MM.1S (cell line): ENCODE measurements at regions not wholly inside any gene's neighbourhood (a gene's known extent, or its start where the extent isn't known, plus 50 kb on each side); places are given as distances from the start of the nearest gene placed in this dataset.

Experiments
- DNase-seq: peaks from one replicate; pipeline ENCODE4 v3.0.0-alpha.2; 2015
- H2AFZ ChIP-seq: fragments of 300-600 bp; sonication (generic); 2 replicates; pipeline ENCODE4 v1.6.0; 2016; ENCODE audit warnings: antibody characterized with exemption, low read length
- H3F3A ChIP-seq: fragments of 300-600 bp; sonication (generic); 2 replicates; pipeline ENCODE4 v1.6.1; 2016; ENCODE audit warnings: mild to moderate bottlenecking, antibody characterized with exemption, low read length, moderate library complexity, mixed read lengths; ENCODE audit not compliant: insufficient read depth
- H3K27ac ChIP-seq: fragments of 300-600 bp; sonication (generic); 2 replicates; pipeline ENCODE4 v1.5.1; 2016; ENCODE audit warnings: mild to moderate bottlenecking, low read length
- H3K27me3 ChIP-seq: fragments of 300-600 bp; sonication (generic); replicated peaks from 2 replicates; pipeline ENCODE4 v1.6.0; 2016; ENCODE audit warnings: low read length; ENCODE audit not compliant: insufficient read depth
- H3K36me3 ChIP-seq: fragments of 300-600 bp; sonication (generic); replicated peaks from 2 replicates; pipeline ENCODE4 v1.6.1; 2016; ENCODE audit warnings: mild to moderate bottlenecking, low read length, mixed read lengths; ENCODE audit not compliant: insufficient read depth
- H3K4me1 ChIP-seq: fragments of 300-600 bp; sonication (generic); 2 replicates; pipeline ENCODE4 v1.6.1; 2016; ENCODE audit warnings: low read length, mixed read lengths
- H3K4me2 ChIP-seq: fragments of 300-600 bp; sonication (generic); 2 replicates; pipeline ENCODE4 v1.6.0; 2016; ENCODE audit warnings: low read depth, low read length
- H3K4me3 ChIP-seq: fragments of 300-600 bp; sonication (generic); 2 replicates; pipeline ENCODE4 v1.5.1; 2016; ENCODE audit warnings: low read length, mixed read lengths
- H3K79me2 ChIP-seq: fragments of 300-600 bp; sonication (generic); 2 replicates; pipeline ENCODE4 v1.6.1; 2016; ENCODE audit warnings: mixed run types, low read length, mixed read lengths
- H3K9ac ChIP-seq: fragments of 300-600 bp; sonication (generic); 2 replicates; pipeline ENCODE4 v1.6.1; 2016; ENCODE audit warnings: low read length, mixed read lengths
- H3K9me2 ChIP-seq: fragments of 300-600 bp; sonication (generic); replicated peaks from 2 replicates; pipeline ENCODE4 v1.6.1; 2016; ENCODE audit warnings: mild to moderate bottlenecking, low read length, mixed read lengths; ENCODE audit not compliant: insufficient read depth
- H3K9me3 ChIP-seq: fragments of 300-600 bp; sonication (generic); replicated peaks from 2 replicates; pipeline ENCODE4 v1.6.1; 2016; ENCODE audit warnings: mild to moderate bottlenecking, low read length, mixed read lengths; ENCODE audit not compliant: insufficient read depth
- H4K20me1 ChIP-seq: fragments of 300-600 bp; sonication (generic); 2 replicates; pipeline ENCODE4 v1.6.1; 2016; ENCODE audit warnings: mild to moderate bottlenecking, low read length, moderate library complexity, mixed read lengths; ENCODE audit not compliant: insufficient read depth
- CTCF ChIP-seq: fragments of 300-600 bp; sonication (generic); IDR thresholded peaks from 2 replicates; pipeline ENCODE4 v1.5.1; 2016; ENCODE audit warnings: antibody characterized with exemption, low read length, mixed read lengths
- EZH2 ChIP-seq: fragments of 300-600 bp; sonication (generic); optimal IDR thresholded peaks from 2 replicates; pipeline ENCODE3; 2017; ENCODE audit warnings: low read depth, mild to moderate bottlenecking, antibody characterized with exemption, low read length, mixed read lengths
- EZH2phosphoT487 ChIP-seq: fragments of 300-600 bp; sonication (generic); IDR thresholded peaks from 2 replicates; pipeline ENCODE4 v1.6.1; 2018; ENCODE audit warnings: antibody characterized with exemption, low read length

GRCh38 chr7:41567731-41568114 lies 135.2 kb downstream of the INHBA start:
- Histone ChIP-seq H3K9me2 (no peaks in the 10 kb centered on the region), H3K4me1 (no peaks in the 10 kb centered on the region), H3K36me3 (no peaks in the 10 kb centered on the region), H2AFZ (no peak overlapping the region), H4K20me1 (no peaks in the 10 kb centered on the region), H3K4me3 (no peak overlapping the region), H3K27me3 (no peaks in the 10 kb centered on the region), H3K9me3 (no peaks in the 10 kb centered on the region), H3K9ac (no peak overlapping the region), H3K4me2 (no peak overlapping the region), H3F3A (no peaks in the 10 kb centered on the region), H3K27ac (no peak overlapping the region), H3K79me2 (no peaks in the 10 kb centered on the region)
- no peak for DNase-seq
- TF ChIP-seq CTCF = no peak
- no peak for TF ChIP-seq EZH2
- TF ChIP-seq EZH2phosphoT487 = no peak

GRCh38 chr7:41567031-41567730 lies 135.7 kb downstream of the INHBA start:
- Histone ChIP-seq H2AFZ (no peak overlapping the region), H3K4me1 (no peaks in the 10 kb centered on the region), H3K9me3 (no peaks in the 10 kb centered on the region), H3K4me3 (no peak overlapping the region), H3F3A (no peaks in the 10 kb centered on the region), H3K4me2 (no peak overlapping the region), H3K36me3 (no peaks in the 10 kb centered on the region), H3K27me3 (no peaks in the 10 kb centered on the region), H3K9ac (no peak overlapping the region), H3K79me2 (no peaks in the 10 kb centered on the region), H3K27ac (no peak overlapping the region), H3K9me2 (no peaks in the 10 kb centered on the region), H4K20me1 (no peaks in the 10 kb centered on the region)
- no peak for DNase-seq
- TF ChIP-seq CTCF (no peak), EZH2 (no peak), EZH2phosphoT487 (no peak)

- Histone ChIP-seq H3K79me2 (no peaks in the 10 kb centered on the region), H3K36me3 (no peaks in the 10 kb centered on the region), H3K4me3 (no peak overlapping the region), H4K20me1 (no peaks in the 10 kb centered on the region), H3K4me1 (no peaks in the 10 kb centered on the region), H3F3A (no peaks in the 10 kb centered on the region), H3K27ac (no peak overlapping the region), H2AFZ (no peak overlapping the region), H3K9me2 (no peaks in the 10 kb centered on the region), H3K9me3 (no peaks in the 10 kb centered on the region), H3K9ac (no peak overlapping the region), H3K4me2 (no peak overlapping the region), H3K27me3 (no peaks in the 10 kb centered on the region)
- TF ChIP-seq EZH2phosphoT487 (no peak), EZH2 (no peak), CTCF (no peak)
- no peak for DNase-seq
These were observed 136.3 kb downstream of the INHBA start for GRCh38 chr7:41566581-41566980.
